ENCODE measurements at regions not wholly inside any gene's neighbourhood (a gene's known extent, or its start where the extent isn't known, plus 50 kb on each side); places are given as distances from the start of the nearest gene placed in this dataset.

- TF ChIP-seq CTCF (conservative IDR thresholded peaks at IDR 0.05; ENCODE audit: low read depth, low read length) (no peak), EZH2 (IDR thresholded peaks at IDR 0.05; ENCODE audit: borderline replicate concordance, low read depth, low read length, poor library complexity, severe bottlenecking) (no peak)
Observed at GRCh38 chr10:47140761-47141348, 159.1 kb upstream of the GDF10 start.
